ENCODE measurements at regions not wholly inside any gene's neighbourhood (a gene's known extent, or its start where the extent isn't known, plus 50 kb on each side); places are given as distances from the start of the nearest gene placed in this dataset.

GRCh38 chr4:34193451-34194154 is 2050.7 kb downstream of the ARAP2 start:
- no peak for DNase-seq

GRCh38 chr4:34194585-34194984 is 2049.7 kb downstream of the ARAP2 start:
- no peak for DNase-seq

GRCh38 chr4:34196375-34196774 is 2047.9 kb downstream of the ARAP2 start:
- no peak for DNase-seq

GRCh38 chr4:34198966-34199365 is 2045.3 kb downstream of the ARAP2 start:
- no peak for DNase-seq

GRCh38 chr4:34200535-34200934 is 2043.8 kb downstream of the ARAP2 start:
- DNase-seq = no peak

- DNase-seq = no peak
These were observed 2042.2 kb downstream of the ARAP2 start for GRCh38 chr4:34202154-34202553.

GRCh38 chr4:34220601-34221000 is 2023.7 kb downstream of the ARAP2 start:
- DNase-seq = no peak

- no peak for DNase-seq
These were observed 2022.3 kb downstream of the ARAP2 start for GRCh38 chr4:34221986-34222385.

GRCh38 chr4:34236118-34236517 is 2008.2 kb downstream of the ARAP2 start:
- DNase-seq = no peak

- no peak for DNase-seq
These were observed 1999.0 kb downstream of the ARAP2 start for GRCh38 chr4:34245276-34245675.

- DNase-seq = no peak
These were observed 1993.8 kb downstream of the ARAP2 start for GRCh38 chr4:34250562-34250961.

GRCh38 chr4:34253239-34253638 is 1991.1 kb downstream of the ARAP2 start:
- no peak for DNase-seq

GRCh38 chr4:34258176-34258575 is 1986.1 kb downstream of the ARAP2 start:
- DNase-seq = no peak

- no peak for DNase-seq
These were observed 1982.5 kb downstream of the ARAP2 start for GRCh38 chr4:34261799-34262314.

GRCh38 chr4:34269613-34270012 is 1974.7 kb downstream of the ARAP2 start:
- DNase-seq = no peak

GRCh38 chr4:34271479-34272355 is 1972.6 kb downstream of the ARAP2 start:
- no peak for DNase-seq

- no peak for DNase-seq
These were observed 1965.3 kb downstream of the ARAP2 start for GRCh38 chr4:34279011-34279410.

- no peak for DNase-seq
These were observed 1964.2 kb downstream of the ARAP2 start for GRCh38 chr4:34280131-34280530.

- DNase-seq = no peak
These were observed 1962.5 kb downstream of the ARAP2 start for GRCh38 chr4:34281826-34282225.

GRCh38 chr4:34289489-34289888 is 1954.8 kb downstream of the ARAP2 start:
- DNase-seq = no peak

- DNase-seq = no peak
These were observed 1954.4 kb downstream of the ARAP2 start for GRCh38 chr4:34289962-34290361.

- DNase-seq = no peak
These were observed 1950.9 kb downstream of the ARAP2 start for GRCh38 chr4:34293459-34293858.

GRCh38 chr4:34309383-34309906 is 1934.9 kb downstream of the ARAP2 start:
- no peak for DNase-seq

GRCh38 chr4:34318773-34319172 is 1925.5 kb downstream of the ARAP2 start:
- no peak for DNase-seq

Measured in CD4-positive, alpha-beta T cell treated with Interleukin-21 for 1 hour (primary cell).